ENCODE measurements at regions not wholly inside any gene's neighbourhood (a gene's known extent, or its start where the extent isn't known, plus 50 kb on each side); places are given as distances from the start of the nearest gene placed in this dataset.

DNA sequence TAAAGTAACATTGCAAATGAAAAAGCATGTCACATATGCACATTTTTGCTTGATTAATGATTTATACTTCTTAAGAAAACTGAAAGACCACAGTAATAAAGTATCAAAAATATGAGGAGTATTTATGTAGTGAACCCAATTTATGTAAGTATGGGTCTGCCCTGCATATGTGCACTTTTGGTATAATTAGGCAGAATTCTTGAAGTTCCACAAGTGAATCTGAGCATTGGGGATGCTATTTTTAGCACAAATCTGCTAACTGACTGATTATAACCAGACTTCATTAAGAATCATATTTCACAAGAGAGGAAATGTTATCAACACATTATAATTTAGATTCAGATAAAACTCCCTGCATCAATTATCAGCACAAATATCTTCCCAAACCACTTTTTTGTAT lies 407.1 kb upstream of the LRRC4C start (continued):
- TF ChIP-seq ZNF616 (CRISPR knock-in tag; IDR thresholded peaks at IDR 0.05; ENCODE audit: low read depth) (no peak), TBX3 (IDR thresholded peaks at IDR 0.05; ENCODE audit: borderline replicate concordance) (no peak)

DNA sequence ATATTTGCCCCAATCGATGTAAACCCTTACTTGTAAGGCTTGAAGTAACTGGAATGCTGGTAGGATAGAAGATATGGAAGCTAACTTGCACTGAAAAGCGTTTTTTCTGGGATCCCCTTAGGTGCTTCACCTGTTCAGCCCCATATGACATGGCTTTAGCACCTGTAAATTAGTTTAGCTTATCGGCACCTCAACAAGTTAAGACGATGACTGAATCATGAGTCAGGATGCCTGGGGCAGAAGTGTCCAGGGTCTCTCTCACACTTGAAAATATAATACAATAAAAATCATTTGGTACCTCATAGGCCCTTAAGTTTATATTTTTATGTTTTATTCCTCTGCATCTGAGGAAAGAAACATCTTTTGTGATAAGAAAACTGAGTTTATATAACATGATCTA lies 409.2 kb upstream of the LRRC4C start:
- Histone ChIP-seq H3K4me2 (ENCODE audit: low read depth, low read length) (no peak overlapping the region), H3K4me1 (ENCODE audit: insufficient read depth, low read length) (no peaks in the 10 kb centered on the region), H3K36me3 (replicated peaks in 1 of 2; ENCODE audit: control insufficient read depth in 1 of 2, insufficient read depth in 2 of 2, low read length in 2 of 2) (no peaks in the 10 kb centered on the region), H3K27me3 (ENCODE audit: control insufficient read depth in 1 of 2, insufficient read depth in 2 of 2, low read length in 2 of 2) (no peaks in the 10 kb centered on the region), H4K20me1 (ENCODE audit: insufficient read depth, low read length) (no peaks in the 10 kb centered on the region), H2AFZ (ENCODE audit: low read length) (no peak overlapping the region), H3K9me3 (ENCODE audit: low read length) (peaks cover 82% of the 10 kb centered on the region), H3K4me3 (replicated peaks in 1 of 3; ENCODE audit: insufficient read depth in 1 of 3, low read depth in 2 of 3, low read length in 3 of 3) (no peak overlapping the region), H3K79me2 (ENCODE audit: insufficient read depth, low read length) (no peaks in the 10 kb centered on the region), H3K27ac (ENCODE audit: extremely low read length, insufficient read depth, low read length) (no peak overlapping the region), H3K9ac (ENCODE audit: insufficient read depth, low read depth, low read length) (no peak overlapping the region)
- CTCF ChIA-PET (ENCODE audit: low intra/inter-chr PET ratio, low total read pairs), result no interaction called here
- WGBS (ENCODE audit: low lambda C conversion rate), result 7% methylated on average over 4 of the region's 4 CpGs
- ATAC-seq (no peak), DNase-seq (ENCODE audit: low spot score) (no peak), FAIRE-seq (no peak)
- POLR2A ChIA-PET, result no interaction called here
- BruUV-seq (replicated peaks), result no TSS peak
- intact Hi-C loops (cut with micrococcal nuclease; ENCODE audit: unreplicated experiment) (no loop called here), in situ Hi-C loops (cut with HindIII; ENCODE audit: extremely low pct_ligation_motif_present, low pct_unique_long_range_greater_than_20kb) (no loop called here)
- no peak for TF ChIP-seq GATA4 (IDR thresholded peaks at IDR 0.05; ENCODE audit: borderline replicate concordance, low read depth)
- TF ChIP-seq ZNF678 (CRISPR knock-in tag; IDR thresholded peaks at IDR 0.05), result no peak
- no peak for TF ChIP-seq CREM (IDR thresholded peaks at IDR 0.05)
- TF ChIP-seq CREM (CRISPR knock-in tag; IDR thresholded peaks at IDR 0.05), result no peak
- TF ChIP-seq SKI (IDR thresholded peaks at IDR 0.05; ENCODE audit: partially characterized antibody), result no peak
- TF ChIP-seq RARA (CRISPR knock-in tag; IDR thresholded peaks at IDR 0.05), result no peak
- TF ChIP-seq, protein P1, sequence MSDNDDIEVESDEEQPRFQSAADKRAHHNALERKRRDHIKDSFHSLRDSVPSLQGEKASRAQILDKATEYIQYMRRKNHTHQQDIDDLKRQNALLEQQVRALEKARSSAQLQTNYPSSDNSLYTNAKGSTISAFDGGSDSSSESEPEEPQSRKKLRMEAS (IDR thresholded peaks at IDR 0.05), result no peak
- TF ChIP-seq MAZ (IDR thresholded peaks at IDR 0.05; ENCODE audit: borderline replicate concordance, low read depth, low read length), result no peak
- TF ChIP-seq MAZ (CRISPR knock-in tag; IDR thresholded peaks at IDR 0.05; ENCODE audit: low read depth), result no peak
- TF ChIP-seq ATAD3A (CRISPR knock-in tag; IDR thresholded peaks at IDR 0.05), result no peak
- TF ChIP-seq PRMT3 (CRISPR knock-in tag; IDR thresholded peaks at IDR 0.05; ENCODE audit: borderline replicate concordance, low read depth), result no peak
- TF ChIP-seq, protein P2, sequence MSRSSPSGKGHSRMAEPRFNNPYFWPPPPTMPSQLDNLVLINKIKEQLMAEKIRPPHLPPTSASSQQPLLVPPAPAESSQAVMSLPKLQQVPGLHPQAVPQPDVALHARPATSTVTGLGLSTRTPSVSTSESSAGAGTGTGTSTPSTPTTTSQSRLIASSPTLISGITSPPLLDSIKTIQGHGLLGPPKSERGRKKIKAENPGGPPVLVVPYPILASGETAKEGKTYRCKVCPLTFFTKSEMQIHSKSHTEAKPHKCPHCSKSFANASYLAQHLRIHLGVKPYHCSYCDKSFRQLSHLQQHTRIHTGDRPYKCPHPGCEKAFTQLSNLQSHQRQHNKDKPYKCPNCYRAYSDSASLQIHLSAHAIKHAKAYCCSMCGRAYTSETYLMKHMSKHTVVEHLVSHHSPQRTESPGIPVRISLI (CRISPR knock-in tag; IDR thresholded peaks at IDR 0.05; ENCODE audit: borderline replicate concordance), result no peak
- TF ChIP-seq ZNF317 (CRISPR knock-in tag; IDR thresholded peaks at IDR 0.05), result no peak
- no peak for TF ChIP-seq TCF7L2 (IDR thresholded peaks at IDR 0.05; ENCODE audit: low read depth, low read length)
- no peak for TF ChIP-seq SRF (IDR thresholded peaks at IDR 0.05; ENCODE audit: low read depth, low read length)
- TF ChIP-seq U2AF1 (optimal IDR thresholded peaks at IDR 0.05; ENCODE audit: low read depth, low read length), result no peak
